Panc1 (cell line): ENCODE measurements at regions not wholly inside any gene's neighbourhood (a gene's known extent, or its start where the extent isn't known, plus 50 kb on each side); places are given as distances from the start of the nearest gene placed in this dataset.
"Not testable (repeated sequence)": the region's sequence is repeated elsewhere in the genome, so short reads cannot be mapped to it uniquely, and the experiment has no call there.

Experiments used
- ATAC-seq: fragments of 200-7000 bp; cut with Tn5 transposase; 2 replicates; pipeline ENCODE4 v1.9.1; 2020; ENCODE audit warnings: mild to moderate bottlenecking, moderate library complexity
- BruUV-seq: library from RNA; stranded (reverse); fragments of 400-500 nt; replicated peaks from 2 replicates; lab custom pipeline; 2021; lab: Mats Ljungman, UMichigan
- CTCF ChIA-PET: fragments of 300-600 bp; sonication (Branson Sonifier 250); formaldehyde crosslinking; loops from one replicate; lab custom pipeline; 2022; ENCODE audit warnings: antibody characterized with exemption; lab: Charles Lee
- POLR2A ChIA-PET: fragments of 300-600 bp; sonication (Branson Sonifier 250); formaldehyde crosslinking; loops from one replicate; lab custom pipeline; 2022; ENCODE audit warnings: antibody characterized with exemption; lab: Charles Lee
- DNase-seq: peaks from one replicate; pipeline ENCODE4 v3.0.0-alpha.2; 2010; ENCODE audit warnings: low read depth, low spot score
- H3K27ac ChIP-seq: 2 replicates; pipeline ENCODE4 v1.5.1; 2011; ENCODE audit warnings: mild to moderate bottlenecking, low read length, inconsistent platforms
- H3K27me3 ChIP-seq: fragments of 200-500 bp; sonication (Bioruptor generic); 2 replicates; pipeline ENCODE4 v1.6.0; 2014; ENCODE audit warnings: low read length, inconsistent platforms; ENCODE audit not compliant: control insufficient read depth, insufficient read depth
- H3K36me3 ChIP-seq: fragments of 200-500 bp; sonication (Bioruptor generic); 2 replicates; pipeline ENCODE4 v1.5.1; 2014; ENCODE audit warnings: inconsistent platforms, mild to moderate bottlenecking, low read length, moderate library complexity; ENCODE audit not compliant: control insufficient read depth, insufficient read depth
- H3K4me1 ChIP-seq: 2 replicates; pipeline ENCODE4 v1.5.1; 2011; ENCODE audit warnings: inconsistent platforms, mild to moderate bottlenecking, low read length, moderate library complexity; ENCODE audit not compliant: control insufficient read depth, insufficient read depth
- H3K4me3 ChIP-seq, 2 experiments: 2 replicates each; pipeline ENCODE4 v1.5.1; 2011 to 2012; ENCODE audit warnings: low read depth in 2 of 2, low read length in 2 of 2, mild to moderate bottlenecking in 2 of 2, inconsistent platforms in 1 of 2, moderate library complexity in 1 of 2
- H3K9me3 ChIP-seq: fragments of 200-500 bp; sonication (Bioruptor generic); 2 replicates; pipeline ENCODE4 v1.5.1; 2014; ENCODE audit warnings: low read depth, mild to moderate bottlenecking, inconsistent platforms, low read length, moderate library complexity; ENCODE audit not compliant: control insufficient read depth, insufficient read depth
- POLR2AphosphoS5 ChIP-seq: IDR thresholded peaks from 2 replicates; pipeline ENCODE4 v1.6.1; 2012; ENCODE audit warnings: mild to moderate bottlenecking, low read depth, low read length, moderate library complexity
- SIN3A ChIP-seq: IDR thresholded peaks from 2 replicates; pipeline ENCODE4 v1.6.1; 2012; ENCODE audit warnings: low read depth, mild to moderate bottlenecking, low read length, moderate library complexity, borderline replicate concordance; ENCODE audit not compliant: insufficient read depth
- TCF7L2 ChIP-seq: IDR thresholded peaks from 2 replicates; pipeline ENCODE4 v1.6.1; 2011; ENCODE audit warnings: mild to moderate bottlenecking, low read depth, low read length, inconsistent platforms
- in situ Hi-C: cut with HindIII; loops from 2 replicates; pipeline ENCODE4 v1.10.0; 2016; ENCODE audit warnings: low sequenced_read_pairs, low pct_unique_long_range_greater_than_20kb
- intact Hi-C: fragments of 100-400 bp; cut with micrococcal nuclease; formaldehyde crosslinking; loops from one replicate; pipeline ENCODE4 v1.10.0; 2022; ENCODE audit not compliant: unreplicated experiment
- TF ChIP-seq, protein P1 (sequence below), 2 experiments: IDR thresholded peaks; 2 replicates each; pipeline ENCODE4 v1.6.1; 2011 to 2012; ENCODE audit warnings: low read depth in 2 of 2, control low read depth in 1 of 2, low read length in 1 of 2, mild to moderate bottlenecking in 1 of 2, moderate library complexity in 1 of 2; ENCODE audit not compliant: insufficient read depth in 1 of 2
- TF ChIP-seq, protein P2 (sequence below): fragments of 450-650 bp; IDR thresholded peaks from 2 replicates; pipeline ENCODE4 v1.5.1; 2017; ENCODE audit warnings: mild to moderate bottlenecking

DNA sequence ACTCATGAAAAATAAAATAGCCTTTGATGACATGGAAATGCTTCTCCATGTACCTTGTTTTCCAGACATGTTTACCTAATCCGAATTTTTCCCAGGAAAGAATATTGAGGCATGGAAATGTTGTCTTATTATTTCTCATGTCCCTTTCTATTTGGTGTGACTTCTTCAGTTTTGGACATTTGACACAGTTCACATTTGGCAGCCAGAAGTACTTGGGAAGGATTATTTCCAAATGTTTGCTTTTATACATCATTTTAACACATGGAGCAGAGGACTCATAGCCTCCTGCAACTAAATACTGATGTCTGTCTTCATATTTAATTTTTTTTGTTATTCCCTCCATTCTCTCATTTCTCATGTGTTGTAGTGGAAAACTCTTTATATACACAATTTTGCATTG is 94.3 kb downstream of the POSTN start:
- Histone ChIP-seq H3K4me3 (no peak overlapping the region), H3K9me3 (no peaks in the 10 kb centered on the region), H3K27me3 (no peaks in the 10 kb centered on the region), H3K36me3 (no peaks in the 10 kb centered on the region), H3K4me1 (no peaks in the 10 kb centered on the region), H3K27ac (no peak overlapping the region)
- in situ Hi-C loops (no loop called here), intact Hi-C loops (no loop called here)
- CTCF ChIA-PET, result no interaction called here
- BruUV-seq, result no TSS peak
- DNase-seq, result no peak
- POLR2A ChIA-PET, result no interaction called here
- TF ChIP-seq, protein P1, sequence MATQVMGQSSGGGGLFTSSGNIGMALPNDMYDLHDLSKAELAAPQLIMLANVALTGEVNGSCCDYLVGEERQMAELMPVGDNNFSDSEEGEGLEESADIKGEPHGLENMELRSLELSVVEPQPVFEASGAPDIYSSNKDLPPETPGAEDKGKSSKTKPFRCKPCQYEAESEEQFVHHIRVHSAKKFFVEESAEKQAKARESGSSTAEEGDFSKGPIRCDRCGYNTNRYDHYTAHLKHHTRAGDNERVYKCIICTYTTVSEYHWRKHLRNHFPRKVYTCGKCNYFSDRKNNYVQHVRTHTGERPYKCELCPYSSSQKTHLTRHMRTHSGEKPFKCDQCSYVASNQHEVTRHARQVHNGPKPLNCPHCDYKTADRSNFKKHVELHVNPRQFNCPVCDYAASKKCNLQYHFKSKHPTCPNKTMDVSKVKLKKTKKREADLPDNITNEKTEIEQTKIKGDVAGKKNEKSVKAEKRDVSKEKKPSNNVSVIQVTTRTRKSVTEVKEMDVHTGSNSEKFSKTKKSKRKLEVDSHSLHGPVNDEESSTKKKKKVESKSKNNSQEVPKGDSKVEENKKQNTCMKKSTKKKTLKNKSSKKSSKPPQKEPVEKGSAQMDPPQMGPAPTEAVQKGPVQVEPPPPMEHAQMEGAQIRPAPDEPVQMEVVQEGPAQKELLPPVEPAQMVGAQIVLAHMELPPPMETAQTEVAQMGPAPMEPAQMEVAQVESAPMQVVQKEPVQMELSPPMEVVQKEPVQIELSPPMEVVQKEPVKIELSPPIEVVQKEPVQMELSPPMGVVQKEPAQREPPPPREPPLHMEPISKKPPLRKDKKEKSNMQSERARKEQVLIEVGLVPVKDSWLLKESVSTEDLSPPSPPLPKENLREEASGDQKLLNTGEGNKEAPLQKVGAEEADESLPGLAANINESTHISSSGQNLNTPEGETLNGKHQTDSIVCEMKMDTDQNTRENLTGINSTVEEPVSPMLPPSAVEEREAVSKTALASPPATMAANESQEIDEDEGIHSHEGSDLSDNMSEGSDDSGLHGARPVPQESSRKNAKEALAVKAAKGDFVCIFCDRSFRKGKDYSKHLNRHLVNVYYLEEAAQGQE (IDR thresholded peaks at IDR 0.05; ENCODE audit: insufficient read depth in 1 of 2, low read depth in 2 of 2, low read length in 1 of 2), result no peak
- no peak for TF ChIP-seq POLR2AphosphoS5
- no peak for TF ChIP-seq SIN3A
- TF ChIP-seq, protein P2, sequence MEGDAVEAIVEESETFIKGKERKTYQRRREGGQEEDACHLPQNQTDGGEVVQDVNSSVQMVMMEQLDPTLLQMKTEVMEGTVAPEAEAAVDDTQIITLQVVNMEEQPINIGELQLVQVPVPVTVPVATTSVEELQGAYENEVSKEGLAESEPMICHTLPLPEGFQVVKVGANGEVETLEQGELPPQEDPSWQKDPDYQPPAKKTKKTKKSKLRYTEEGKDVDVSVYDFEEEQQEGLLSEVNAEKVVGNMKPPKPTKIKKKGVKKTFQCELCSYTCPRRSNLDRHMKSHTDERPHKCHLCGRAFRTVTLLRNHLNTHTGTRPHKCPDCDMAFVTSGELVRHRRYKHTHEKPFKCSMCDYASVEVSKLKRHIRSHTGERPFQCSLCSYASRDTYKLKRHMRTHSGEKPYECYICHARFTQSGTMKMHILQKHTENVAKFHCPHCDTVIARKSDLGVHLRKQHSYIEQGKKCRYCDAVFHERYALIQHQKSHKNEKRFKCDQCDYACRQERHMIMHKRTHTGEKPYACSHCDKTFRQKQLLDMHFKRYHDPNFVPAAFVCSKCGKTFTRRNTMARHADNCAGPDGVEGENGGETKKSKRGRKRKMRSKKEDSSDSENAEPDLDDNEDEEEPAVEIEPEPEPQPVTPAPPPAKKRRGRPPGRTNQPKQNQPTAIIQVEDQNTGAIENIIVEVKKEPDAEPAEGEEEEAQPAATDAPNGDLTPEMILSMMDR, result no peak
- TF ChIP-seq TCF7L2, result no peak
- ATAC-seq, result no peak

- ChIA-PET CTCF (no interaction called here), POLR2A (no interaction called here)
- TF ChIP-seq, protein P2, result no peak
- TF ChIP-seq POLR2AphosphoS5, result no peak
- BruUV-seq, result no TSS peak
- in situ Hi-C loops, result no loop called here
- Histone ChIP-seq H3K27me3 (no peaks in the 10 kb centered on the region), H3K4me1 (no peaks in the 10 kb centered on the region), H3K9me3 (no peaks in the 10 kb centered on the region), H3K27ac (no peak overlapping the region), H3K36me3 (no peaks in the 10 kb centered on the region), H3K4me3 (no peak overlapping the region)
- intact Hi-C loops, result no loop called here
- ATAC-seq (no peak), DNase-seq (no peak)
Observed at GRCh38 chr13:37503287-37503686, 95.3 kb downstream of the POSTN start.

DNA sequence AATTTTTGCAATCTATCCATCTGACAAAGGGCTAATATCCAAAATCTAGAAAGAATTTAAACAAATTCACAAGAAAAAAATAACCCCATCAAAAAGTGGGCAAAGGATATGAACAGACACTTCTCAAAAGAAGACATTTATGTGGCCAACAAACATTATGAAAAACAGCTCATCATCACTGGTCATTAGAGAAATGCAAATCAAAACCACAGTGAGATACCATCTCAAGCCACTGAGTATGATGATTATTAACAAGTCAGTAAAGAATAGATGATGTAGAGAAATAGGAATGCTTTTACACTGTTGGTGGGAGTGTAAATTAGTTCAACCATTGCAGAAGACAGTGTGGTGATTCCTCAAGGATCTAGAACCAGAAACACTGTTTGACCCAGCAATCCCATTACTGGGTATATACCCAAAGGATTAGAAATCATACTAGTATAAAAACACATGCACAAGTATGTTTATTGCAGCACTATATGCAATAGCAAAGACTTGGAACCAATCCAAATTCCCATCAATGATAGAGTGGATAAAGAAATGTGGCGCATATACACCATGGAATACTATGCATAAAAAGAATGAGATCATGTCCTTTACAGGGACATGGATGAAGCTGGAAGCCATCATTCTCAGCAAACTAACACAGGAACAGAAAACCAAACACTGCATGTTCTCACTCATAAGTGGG is 96.1 kb downstream of the POSTN start:
- H3K27me3 ChIP-seq, H3K9me3 ChIP-seq, intact Hi-C loops, H3K36me3 ChIP-seq, H3K4me3 ChIP-seq, H3K27ac ChIP-seq, BruUV-seq, DNase-seq, H3K4me1 ChIP-seq, CTCF ChIA-PET, ATAC-seq, in situ Hi-C loops, POLR2A ChIA-PET: not testable (repeated sequence)
